AG04449 (cell line): ENCODE measurements at regions not wholly inside any gene's neighbourhood (a gene's known extent, or its start where the extent isn't known, plus 50 kb on each side); places are given as distances from the start of the nearest gene placed in this dataset.

Experiments
- CTCF ChIA-PET: fragments of 350-600 bp; formaldehyde crosslinking; extraction: SDS; loops from one replicate; lab custom pipeline; 2021; ENCODE audit warnings: antibody characterized with exemption; lab: Yijun Ruan, JAX
- POLR2A ChIA-PET: fragments of 400-600, 350-600 bp; formaldehyde crosslinking; extraction: SDS; loops from one replicate; lab custom pipeline; 2020; ENCODE audit warnings: antibody characterized with exemption, inconsistent platforms; lab: Yijun Ruan, JAX
- DNase-seq: peaks from one replicate; pipeline ENCODE4 v3.0.0-alpha.2; 2010; ENCODE audit warnings: low read depth, low spot score
- H3K4me3 ChIP-seq: 2 replicates; pipeline ENCODE4 v1.5.1; 2011; ENCODE audit warnings: low read depth, mild to moderate bottlenecking, control low read depth, low read length
- CTCF ChIP-seq: IDR thresholded peaks from one replicate; pipeline ENCODE4 v1.5.1; 2011; ENCODE audit warnings: mild to moderate bottlenecking, moderate library complexity, low read length, control low read depth, inconsistent platforms; ENCODE audit not compliant: insufficient read depth; ENCODE audit errors: missing control alignments

- H3K4me3 ChIP-seq: no peak overlapping the region
- ChIA-PET CTCF (interaction anchor here (0.8 to 1.2 kb wide), 2 partner anchors 81 to 91 kb away, joined by 3 to 4 read pairs; no protein-coding TSS in a partner anchor), POLR2A (no interaction called here)
- DNase-seq: no peak
- no peak for TF ChIP-seq CTCF
These were observed 161.6 kb downstream of the SQOR start for GRCh38 chr15:45796433-45796832.

- CTCF ChIA-PET: no interaction called here
- POLR2A ChIA-PET: no interaction called here
- TF ChIP-seq CTCF: no peak
- no peak overlapping the region for H3K4me3 ChIP-seq
- no peak for DNase-seq
These were observed 164.7 kb downstream of the SQOR start for GRCh38 chr15:45799508-45799907.

- CTCF ChIA-PET: interaction anchor here (2.1 kb wide), 1 partner anchor 10 kb away, joined by 7 read pairs; no protein-coding TSS in a partner anchor
- POLR2A ChIA-PET: no interaction called here
- no peak for TF ChIP-seq CTCF
- H3K4me3 ChIP-seq: no peak overlapping the region
- DNase-seq: no peak
These were observed 166.7 kb downstream of the SQOR start for GRCh38 chr15:45801543-45801942.

- ChIA-PET POLR2A (no interaction called here), CTCF (interaction anchor here (0.9 kb wide), 1 partner anchor 12 kb away, joined by 6 read pairs; no protein-coding TSS in a partner anchor)
- no peak overlapping the region for H3K4me3 ChIP-seq
- TF ChIP-seq CTCF: no peak
- no peak for DNase-seq
These were observed 167.3 kb downstream of the SQOR start for GRCh38 chr15:45802140-45802539.

GRCh38 chr15:45804028-45804427, 169.2 kb downstream of the SQOR start:
- POLR2A ChIA-PET: no interaction called here
- H3K4me3 ChIP-seq: no peak overlapping the region
- DNase-seq: no peak
- CTCF ChIA-PET: no interaction called here
- TF ChIP-seq CTCF: no peak

GRCh38 chr15:45810201-45810600, 175.4 kb downstream of the SQOR start:
- no peak for TF ChIP-seq CTCF
- DNase-seq: no peak
- ChIA-PET CTCF (no interaction called here), POLR2A (no interaction called here)
- no peak overlapping the region for H3K4me3 ChIP-seq
